Liver (tissue), 3 donors: ENCODE measurements at regions not wholly inside any gene's neighbourhood (a gene's known extent, or its start where the extent isn't known, plus 50 kb on each side); places are given as distances from the start of the nearest gene placed in this dataset.

ENCODE experiments used
- EGR1 ChIP-seq, 2 donors: IDR thresholded peaks; 2 replicates each; pipeline ENCODE4 v1.6.1; 2016 to 2018; ENCODE audit warnings: antibody characterized with exemption in 2 of 2, low read depth in 2 of 2
- FOXA1 ChIP-seq: IDR thresholded peaks from 2 replicates; pipeline ENCODE4 v1.6.1; 2016; ENCODE audit warnings: antibody characterized with exemption
- GABPA ChIP-seq, 2 donors: IDR thresholded peaks in 1 of 2; conservative IDR thresholded peaks in 1 of 2; 2 replicates each; pipeline ENCODE4 v1.6.1; 2016; ENCODE audit warnings: antibody characterized with exemption in 2 of 2, mild to moderate bottlenecking in 1 of 2, moderate library complexity in 1 of 2
- JUND ChIP-seq, 2 donors: IDR thresholded peaks; 2 replicates each; pipeline ENCODE4 v1.6.1; 2016; ENCODE audit warnings: antibody characterized with exemption in 2 of 2
- NR2F2 ChIP-seq: IDR thresholded peaks from 2 replicates; pipeline ENCODE4 v1.6.1; 2016; ENCODE audit warnings: antibody characterized with exemption
- RAD21 ChIP-seq, 2 donors: IDR thresholded peaks; 2 replicates each; pipeline ENCODE4 v1.6.1; 2016; ENCODE audit warnings: antibody characterized with exemption in 2 of 2, mild to moderate bottlenecking in 2 of 2
- RXRA ChIP-seq, 2 donors: IDR thresholded peaks; 2 replicates each; pipeline ENCODE4 v1.6.1; 2017 to 2018; ENCODE audit warnings: antibody characterized with exemption in 2 of 2, mild to moderate bottlenecking in 1 of 2
- SP1 ChIP-seq: IDR thresholded peaks from 2 replicates; pipeline ENCODE4 v1.6.1; 2018; ENCODE audit warnings: antibody characterized with exemption, mild to moderate bottlenecking
- TAF1 ChIP-seq: conservative IDR thresholded peaks from 2 replicates; pipeline ENCODE4 v1.6.1; 2016; ENCODE audit warnings: antibody characterized with exemption, mild to moderate bottlenecking
- YY1 ChIP-seq: IDR thresholded peaks from 2 replicates; pipeline ENCODE4 v1.6.1; 2016; ENCODE audit warnings: antibody characterized with exemption, mild to moderate bottlenecking
- TF ChIP-seq, protein P1 (sequence below): fragments of 150-350 bp; IDR thresholded peaks from 2 replicates; pipeline ENCODE4 v1.5.1; 2017; ENCODE audit warnings: improper control_type of control experiment, low read depth, low read length; ENCODE audit not compliant: missing input control
- TF ChIP-seq, protein P2 (sequence below): IDR thresholded peaks from 2 replicates; pipeline ENCODE4 v1.6.1; 2016; ENCODE audit warnings: antibody characterized with exemption
- TF ChIP-seq, protein P3 (sequence below): IDR thresholded peaks from 2 replicates; pipeline ENCODE4 v1.6.1; 2016; ENCODE audit warnings: antibody characterized with exemption
- TF ChIP-seq, protein P4 (sequence below): IDR thresholded peaks from 2 replicates; pipeline ENCODE4 v1.6.1; 2016; ENCODE audit warnings: antibody characterized with exemption, mild to moderate bottlenecking
- donor health status: healthy.
- donor health status: healthy.

DNA sequence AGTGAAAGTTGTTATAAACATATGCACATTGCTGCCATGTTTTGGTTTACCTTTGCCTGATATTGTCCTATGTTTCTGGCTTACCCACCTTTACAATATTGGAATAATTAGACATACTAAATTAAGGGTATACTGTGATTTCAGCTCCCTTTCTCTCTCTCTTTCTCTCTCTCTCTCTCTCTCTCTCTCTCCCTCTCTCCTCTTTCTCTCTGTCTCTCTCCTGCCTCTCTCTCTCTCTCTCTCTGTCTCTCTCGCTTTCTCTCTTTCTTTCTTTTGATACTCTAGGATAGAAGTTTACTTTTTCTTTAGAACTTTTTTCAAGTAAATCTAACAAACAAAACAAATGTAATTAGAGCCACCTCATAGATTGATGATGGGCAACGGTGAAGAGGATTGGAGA, 239.6 kb downstream of the TMEM161B start:
- TF ChIP-seq, protein P1, sequence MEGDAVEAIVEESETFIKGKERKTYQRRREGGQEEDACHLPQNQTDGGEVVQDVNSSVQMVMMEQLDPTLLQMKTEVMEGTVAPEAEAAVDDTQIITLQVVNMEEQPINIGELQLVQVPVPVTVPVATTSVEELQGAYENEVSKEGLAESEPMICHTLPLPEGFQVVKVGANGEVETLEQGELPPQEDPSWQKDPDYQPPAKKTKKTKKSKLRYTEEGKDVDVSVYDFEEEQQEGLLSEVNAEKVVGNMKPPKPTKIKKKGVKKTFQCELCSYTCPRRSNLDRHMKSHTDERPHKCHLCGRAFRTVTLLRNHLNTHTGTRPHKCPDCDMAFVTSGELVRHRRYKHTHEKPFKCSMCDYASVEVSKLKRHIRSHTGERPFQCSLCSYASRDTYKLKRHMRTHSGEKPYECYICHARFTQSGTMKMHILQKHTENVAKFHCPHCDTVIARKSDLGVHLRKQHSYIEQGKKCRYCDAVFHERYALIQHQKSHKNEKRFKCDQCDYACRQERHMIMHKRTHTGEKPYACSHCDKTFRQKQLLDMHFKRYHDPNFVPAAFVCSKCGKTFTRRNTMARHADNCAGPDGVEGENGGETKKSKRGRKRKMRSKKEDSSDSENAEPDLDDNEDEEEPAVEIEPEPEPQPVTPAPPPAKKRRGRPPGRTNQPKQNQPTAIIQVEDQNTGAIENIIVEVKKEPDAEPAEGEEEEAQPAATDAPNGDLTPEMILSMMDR, result no peak
- TF ChIP-seq GABPA (IDR thresholded peaks at IDR 0.05 in 1 of 2, conservative IDR thresholded peaks at IDR 0.05 in 1 of 2) (no peak), RAD21 (IDR thresholded peaks at IDR 0.05) (no peak), FOXA1 (no peak), RXRA (IDR thresholded peaks at IDR 0.05) (no peak), YY1 (no peak), JUND (IDR thresholded peaks at IDR 0.05) (no peak), SP1 (no peak), NR2F2 (no peak), TAF1 (no peak), EGR1 (IDR thresholded peaks at IDR 0.05; ENCODE audit: low read depth in 2 of 2) (no peak)
- TF ChIP-seq, protein P2, sequence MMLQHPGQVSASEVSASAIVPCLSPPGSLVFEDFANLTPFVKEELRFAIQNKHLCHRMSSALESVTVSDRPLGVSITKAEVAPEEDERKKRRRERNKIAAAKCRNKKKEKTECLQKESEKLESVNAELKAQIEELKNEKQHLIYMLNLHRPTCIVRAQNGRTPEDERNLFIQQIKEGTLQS, result no peak
- TF ChIP-seq, protein P3, sequence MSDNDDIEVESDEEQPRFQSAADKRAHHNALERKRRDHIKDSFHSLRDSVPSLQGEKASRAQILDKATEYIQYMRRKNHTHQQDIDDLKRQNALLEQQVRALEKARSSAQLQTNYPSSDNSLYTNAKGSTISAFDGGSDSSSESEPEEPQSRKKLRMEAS, result no peak
- TF ChIP-seq, protein P4, sequence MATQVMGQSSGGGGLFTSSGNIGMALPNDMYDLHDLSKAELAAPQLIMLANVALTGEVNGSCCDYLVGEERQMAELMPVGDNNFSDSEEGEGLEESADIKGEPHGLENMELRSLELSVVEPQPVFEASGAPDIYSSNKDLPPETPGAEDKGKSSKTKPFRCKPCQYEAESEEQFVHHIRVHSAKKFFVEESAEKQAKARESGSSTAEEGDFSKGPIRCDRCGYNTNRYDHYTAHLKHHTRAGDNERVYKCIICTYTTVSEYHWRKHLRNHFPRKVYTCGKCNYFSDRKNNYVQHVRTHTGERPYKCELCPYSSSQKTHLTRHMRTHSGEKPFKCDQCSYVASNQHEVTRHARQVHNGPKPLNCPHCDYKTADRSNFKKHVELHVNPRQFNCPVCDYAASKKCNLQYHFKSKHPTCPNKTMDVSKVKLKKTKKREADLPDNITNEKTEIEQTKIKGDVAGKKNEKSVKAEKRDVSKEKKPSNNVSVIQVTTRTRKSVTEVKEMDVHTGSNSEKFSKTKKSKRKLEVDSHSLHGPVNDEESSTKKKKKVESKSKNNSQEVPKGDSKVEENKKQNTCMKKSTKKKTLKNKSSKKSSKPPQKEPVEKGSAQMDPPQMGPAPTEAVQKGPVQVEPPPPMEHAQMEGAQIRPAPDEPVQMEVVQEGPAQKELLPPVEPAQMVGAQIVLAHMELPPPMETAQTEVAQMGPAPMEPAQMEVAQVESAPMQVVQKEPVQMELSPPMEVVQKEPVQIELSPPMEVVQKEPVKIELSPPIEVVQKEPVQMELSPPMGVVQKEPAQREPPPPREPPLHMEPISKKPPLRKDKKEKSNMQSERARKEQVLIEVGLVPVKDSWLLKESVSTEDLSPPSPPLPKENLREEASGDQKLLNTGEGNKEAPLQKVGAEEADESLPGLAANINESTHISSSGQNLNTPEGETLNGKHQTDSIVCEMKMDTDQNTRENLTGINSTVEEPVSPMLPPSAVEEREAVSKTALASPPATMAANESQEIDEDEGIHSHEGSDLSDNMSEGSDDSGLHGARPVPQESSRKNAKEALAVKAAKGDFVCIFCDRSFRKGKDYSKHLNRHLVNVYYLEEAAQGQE, result no peak
